H9 (cell line): ENCODE measurements at regions not wholly inside any gene's neighbourhood (a gene's known extent, or its start where the extent isn't known, plus 50 kb on each side); places are given as distances from the start of the nearest gene placed in this dataset.

ENCODE experiments used
- DNase-seq: peaks from one replicate; pipeline ENCODE4 v3.0.0-alpha.2; 2017
- H2AFZ ChIP-seq: one replicate; pipeline ENCODE4 v1.6.1; 2013; ENCODE audit warnings: mild to moderate bottlenecking, low read length, control low read depth, moderate library complexity
- H2AK5ac ChIP-seq: 2 replicates; pipeline ENCODE4 v1.6.1; 2013; ENCODE audit warnings: low read length, control low read depth, mixed read lengths; ENCODE audit not compliant: insufficient read length
- H2BK120ac ChIP-seq: one replicate; pipeline ENCODE4 v1.6.1; 2013; ENCODE audit warnings: low read depth, mild to moderate bottlenecking, low read length, control low read depth, inconsistent platforms; ENCODE audit not compliant: poor library complexity, severe bottlenecking
- H2BK12ac ChIP-seq: 2 replicates; pipeline ENCODE4 v1.6.1; 2013; ENCODE audit warnings: low read length, control low read depth, mixed read lengths, low read depth; ENCODE audit not compliant: insufficient read length
- H2BK15ac ChIP-seq: 2 replicates; pipeline ENCODE4 v1.6.1; 2013; ENCODE audit warnings: low read depth, low read length, control low read depth
- H2BK20ac ChIP-seq: one replicate; pipeline ENCODE4 v1.6.1; 2013; ENCODE audit warnings: low read depth, mild to moderate bottlenecking, low read length, control low read depth, inconsistent platforms; ENCODE audit not compliant: poor library complexity, severe bottlenecking
- H2BK5ac ChIP-seq: 2 replicates; pipeline ENCODE4 v1.6.1; 2013; ENCODE audit warnings: low read length, control low read depth, mixed read lengths; ENCODE audit not compliant: insufficient read length
- H3K14ac ChIP-seq: 2 replicates; pipeline ENCODE4 v1.6.1; 2013; ENCODE audit warnings: low read length, control low read depth; ENCODE audit not compliant: insufficient read depth
- H3K18ac ChIP-seq: 2 replicates; pipeline ENCODE4 v1.6.1; 2013; ENCODE audit warnings: low read depth, mild to moderate bottlenecking, mixed read lengths, low read length, control low read depth; ENCODE audit not compliant: insufficient read length
- H3K23ac ChIP-seq: 2 replicates; pipeline ENCODE4 v1.6.1; 2013; ENCODE audit warnings: low read length, control low read depth, mixed read lengths, low read depth; ENCODE audit not compliant: insufficient read length
- H3K23me2 ChIP-seq: 2 replicates; pipeline ENCODE4 v1.6.1; 2013; ENCODE audit warnings: low read depth, mild to moderate bottlenecking, mixed read lengths, low read length, control low read depth; ENCODE audit not compliant: insufficient read length, poor library complexity, severe bottlenecking
- H3K27ac ChIP-seq: 2 replicates; pipeline ENCODE4 v1.5.1; 2013; ENCODE audit warnings: low read length, control low read depth, mixed read lengths, low read depth; ENCODE audit not compliant: insufficient read length
- H3K27me3 ChIP-seq: 2 replicates; pipeline ENCODE4 v1.6.1; 2013; ENCODE audit warnings: low read length, control low read depth, inconsistent platforms; ENCODE audit not compliant: insufficient read depth
- H3K4ac ChIP-seq: 2 replicates; pipeline ENCODE4 v1.6.1; 2013; ENCODE audit warnings: low read depth, mild to moderate bottlenecking, control low read depth, inconsistent platforms, low read length, moderate library complexity
- H3K4me1 ChIP-seq: 2 replicates; pipeline ENCODE4 v1.6.1; 2013; ENCODE audit warnings: low read length, control low read depth, inconsistent platforms; ENCODE audit not compliant: insufficient read depth
- H3K4me2 ChIP-seq: 2 replicates; pipeline ENCODE4 v1.6.1; 2013; ENCODE audit warnings: low read length, control low read depth, mixed read lengths; ENCODE audit not compliant: insufficient read length, insufficient read depth
- H3K56ac ChIP-seq: 2 replicates; pipeline ENCODE4 v1.6.1; 2013; ENCODE audit warnings: low read depth, mild to moderate bottlenecking, mixed read lengths, low read length, control low read depth; ENCODE audit not compliant: insufficient read length
- H3K79me1 ChIP-seq: 2 replicates; pipeline ENCODE4 v1.6.1; 2013; ENCODE audit warnings: low read depth, mild to moderate bottlenecking, moderate library complexity, low read length, control low read depth, inconsistent platforms; ENCODE audit not compliant: insufficient read depth, poor library complexity, severe bottlenecking
- H3K79me2 ChIP-seq: 2 replicates; pipeline ENCODE4 v1.6.1; 2013; ENCODE audit warnings: low read length, control low read depth, inconsistent platforms; ENCODE audit not compliant: insufficient read depth
- H3K9ac ChIP-seq: 2 replicates; pipeline ENCODE4 v1.6.1; 2013; ENCODE audit warnings: low read length, control low read depth, mixed read lengths; ENCODE audit not compliant: insufficient read length; ENCODE audit errors: extremely low read depth
- H3K9me3 ChIP-seq: one replicate; pipeline ENCODE4 v1.6.1; 2013; ENCODE audit warnings: low read depth, low read length, inconsistent platforms; ENCODE audit not compliant: control insufficient read depth
- H3T11ph ChIP-seq: one replicate; pipeline ENCODE4 v1.6.1; 2013; ENCODE audit warnings: mild to moderate bottlenecking, low read length, control low read depth, inconsistent platforms
- H4K20me1 ChIP-seq: one replicate; pipeline ENCODE4 v1.6.1; 2013; ENCODE audit not compliant: control insufficient read depth, insufficient read length, insufficient read depth
- H4K5ac ChIP-seq: 2 replicates; pipeline ENCODE4 v1.6.1; 2013; ENCODE audit warnings: low read depth, mild to moderate bottlenecking, mixed read lengths, low read length, control low read depth; ENCODE audit not compliant: insufficient read length
- H4K8ac ChIP-seq: replicated peaks from 2 replicates; pipeline ENCODE4 v1.6.1; 2013; ENCODE audit warnings: low read length, control low read depth, mixed read lengths, low read depth; ENCODE audit not compliant: insufficient read length
- H4K91ac ChIP-seq: 2 replicates; pipeline ENCODE4 v1.6.1; 2013; ENCODE audit warnings: low read depth, mild to moderate bottlenecking, moderate library complexity, mixed read lengths, low read length, control low read depth; ENCODE audit not compliant: insufficient read length
- H3K27ac Mint-ChIP-seq, 3 experiments: 2 replicates in 2 of 3; 3 replicates in 1 of 3; pipeline ENCODE4 v1.8.0; 2020 to 2021; ENCODE audit warnings: mixed read lengths in 3 of 3, mild to moderate bottlenecking in 1 of 3, moderate library complexity in 1 of 3
- H3K27me3 Mint-ChIP-seq: 2 replicates; pipeline ENCODE4 v1.8.0; 2021; ENCODE audit warnings: low read depth, mild to moderate bottlenecking, moderate library complexity, mixed read lengths
- H3K36me3 Mint-ChIP-seq, 3 experiments: 2 replicates in 2 of 3; 3 replicates in 1 of 3; pipeline ENCODE4 v1.8.0; 2020 to 2021; ENCODE audit warnings: low read depth in 3 of 3, mixed read lengths in 3 of 3; ENCODE audit not compliant: insufficient read depth in 1 of 3
- H3K4me1 Mint-ChIP-seq, 2 experiments: 2 replicates each; pipeline ENCODE4 v1.8.0; 2020; ENCODE audit warnings: mixed read lengths in 2 of 2
- H3K4me3 Mint-ChIP-seq, 2 experiments: 2 replicates in 1 of 2; 3 replicates in 1 of 2; pipeline ENCODE4 v1.8.0; 2020 to 2021; ENCODE audit warnings: mild to moderate bottlenecking in 2 of 2, mixed read lengths in 2 of 2, moderate library complexity in 1 of 2
- H3K9me3 Mint-ChIP-seq, 2 experiments: 2 replicates in 1 of 2; 3 replicates in 1 of 2; pipeline ENCODE4 v1.8.0; 2020; ENCODE audit warnings: mild to moderate bottlenecking in 2 of 2, mixed read lengths in 2 of 2, moderate library complexity in 1 of 2
- TF ChIP-seq, protein P1 (sequence below): fragments of 200-600 bp; sonication (generic); conservative IDR thresholded peaks from 3 replicates; pipeline ENCODE4 v1.8.0; 2021; ENCODE audit warnings: antibody characterized with exemption, mild to moderate bottlenecking

DNA sequence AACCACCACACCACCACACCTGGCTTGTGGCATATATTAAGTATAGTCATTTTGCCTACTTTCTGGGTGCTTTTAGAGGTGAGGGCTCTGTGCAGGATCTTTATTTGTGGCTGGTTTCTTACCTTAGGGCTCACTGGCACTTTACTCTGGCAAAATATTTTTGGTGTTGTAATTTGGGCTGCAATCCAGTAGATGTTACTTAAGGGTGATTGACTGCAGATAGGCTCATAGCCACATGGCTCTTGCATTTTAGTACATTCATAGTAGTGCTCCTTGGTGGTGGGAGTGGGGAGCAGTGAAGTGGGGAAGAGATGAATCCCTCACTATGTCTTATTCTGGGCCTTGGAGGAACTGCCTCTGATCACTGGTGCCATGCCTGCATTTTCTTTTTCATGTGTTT lies 376.1 kb upstream of the GRIN3A start:
- no peak overlapping the region for H3K27ac Mint-ChIP-seq
- H3K4me1 ChIP-seq, result no peaks in the 10 kb centered on the region
- no peaks in the 10 kb centered on the region for H3K23me2 ChIP-seq
- no peaks in the 10 kb centered on the region for H4K20me1 ChIP-seq
- no peak overlapping the region for H4K5ac ChIP-seq
- no peak overlapping the region for H2BK20ac ChIP-seq
- H2BK120ac ChIP-seq, result no peak overlapping the region
- no peak overlapping the region for H2AFZ ChIP-seq
- no peak overlapping the region for H3K4me3 Mint-ChIP-seq
- TF ChIP-seq, protein P1, sequence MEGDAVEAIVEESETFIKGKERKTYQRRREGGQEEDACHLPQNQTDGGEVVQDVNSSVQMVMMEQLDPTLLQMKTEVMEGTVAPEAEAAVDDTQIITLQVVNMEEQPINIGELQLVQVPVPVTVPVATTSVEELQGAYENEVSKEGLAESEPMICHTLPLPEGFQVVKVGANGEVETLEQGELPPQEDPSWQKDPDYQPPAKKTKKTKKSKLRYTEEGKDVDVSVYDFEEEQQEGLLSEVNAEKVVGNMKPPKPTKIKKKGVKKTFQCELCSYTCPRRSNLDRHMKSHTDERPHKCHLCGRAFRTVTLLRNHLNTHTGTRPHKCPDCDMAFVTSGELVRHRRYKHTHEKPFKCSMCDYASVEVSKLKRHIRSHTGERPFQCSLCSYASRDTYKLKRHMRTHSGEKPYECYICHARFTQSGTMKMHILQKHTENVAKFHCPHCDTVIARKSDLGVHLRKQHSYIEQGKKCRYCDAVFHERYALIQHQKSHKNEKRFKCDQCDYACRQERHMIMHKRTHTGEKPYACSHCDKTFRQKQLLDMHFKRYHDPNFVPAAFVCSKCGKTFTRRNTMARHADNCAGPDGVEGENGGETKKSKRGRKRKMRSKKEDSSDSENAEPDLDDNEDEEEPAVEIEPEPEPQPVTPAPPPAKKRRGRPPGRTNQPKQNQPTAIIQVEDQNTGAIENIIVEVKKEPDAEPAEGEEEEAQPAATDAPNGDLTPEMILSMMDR, result no peak
- H4K91ac ChIP-seq, result no peak overlapping the region
- H3K18ac ChIP-seq, result no peak overlapping the region
- H2BK15ac ChIP-seq, result no peak overlapping the region
- no peak overlapping the region for H3K9ac ChIP-seq
- H3K36me3 Mint-ChIP-seq, result peaks cover 0 to 3% (median 0%) of the 10 kb centered on the region in 3 experiments; a peak in 2 of 7 replicates
- H3T11ph ChIP-seq, result no peak overlapping the region
- H3K79me2 ChIP-seq, result no peaks in the 10 kb centered on the region
- DNase-seq, result no peak
- H3K4me1 Mint-ChIP-seq, result no peaks in the 10 kb centered on the region
- no peak overlapping the region for H4K8ac ChIP-seq
- H2AK5ac ChIP-seq, result no peak overlapping the region
- no peak overlapping the region for H2BK5ac ChIP-seq
- H2BK12ac ChIP-seq, result no peak overlapping the region
- no peak overlapping the region for H3K56ac ChIP-seq
- H3K9me3 Mint-ChIP-seq, result peaks cover 0 to 2% of the 10 kb centered on the region in 2 experiments; a peak in 1 of 5 replicates
- H3K27me3 ChIP-seq, result no peaks in the 10 kb centered on the region
- no peaks in the 10 kb centered on the region for H3K9me3 ChIP-seq
- H3K23ac ChIP-seq, result no peak overlapping the region
- no peak overlapping the region for H3K27ac ChIP-seq
- no peak overlapping the region for H3K14ac ChIP-seq
- H3K4ac ChIP-seq, result no peak overlapping the region
- no peak overlapping the region for H3K4me2 ChIP-seq
- no peaks in the 10 kb centered on the region for H3K79me1 ChIP-seq
- H3K27me3 Mint-ChIP-seq, result no peaks in the 10 kb centered on the region
